Thyroid gland (tissue), 4 donors: ENCODE measurements at regions not wholly inside any gene's neighbourhood (a gene's known extent, or its start where the extent isn't known, plus 50 kb on each side); places are given as distances from the start of the nearest gene placed in this dataset.

Experiments used
- DNase-seq, 2 donors: peaks; one replicate each; pipeline ENCODE4 v3.0.0-alpha.2; 2019
- H3K27ac ChIP-seq, 3 donors: fragments of 200-600 bp; sonication (generic); 1 replicate in 2 of 3; 2 replicates in 1 of 3; pipeline ENCODE4 v1.5.1; 2016 to 2019; ENCODE audit warnings: mild to moderate bottlenecking in 1 of 3, moderate library complexity in 1 of 3
- H3K27me3 ChIP-seq: fragments of 200-600 bp; sonication (generic); one replicate; pipeline ENCODE4 v1.5.1; 2019
- H3K36me3 ChIP-seq, 2 donors: fragments of 200-600 bp; sonication (generic); one replicate each; pipeline ENCODE4 v1.5.1; 2016 to 2019
- H3K4me1 ChIP-seq, 2 donors: fragments of 200-600 bp; sonication (generic); one replicate each; pipeline ENCODE4 v1.5.1; 2017 to 2019
- H3K4me3 ChIP-seq, 3 donors: fragments of 200-600 bp; sonication (generic); replicated peaks in 1 of 3; 1 replicate in 2 of 3; 2 replicates in 1 of 3; pipeline ENCODE4 v1.5.1; 2016; ENCODE audit warnings: mild to moderate bottlenecking in 1 of 3
- H3K9me3 ChIP-seq: fragments of 200-600 bp; sonication (generic); one replicate; pipeline ENCODE4 v1.5.1; 2017
- POLR2A ChIP-seq, 2 donors: fragments of 450-650 bp; IDR thresholded peaks; one replicate each; pipeline ENCODE4 v1.6.1; 2017; ENCODE audit warnings: antibody characterized with exemption in 2 of 2, mild to moderate bottlenecking in 2 of 2, moderate library complexity in 1 of 2
- WGBS, 2 donors: methylation state at CpG; one replicate each; pipeline ENCODE4 v1.1.5; 2017; 5-methylcytosine and 5-hydroxymethylcytosine counted together
- intact Hi-C: fragments of 100-400 bp; cut with DNase I; formaldehyde crosslinking; loops from one replicate; pipeline ENCODE4 v1.15.1; 2023
- TF ChIP-seq, protein P1 (sequence below), 6 experiments: fragments of 200-600 bp in 3 of 6; fragments of 450-650 bp in 3 of 6; sonication (generic) in 3 of 6; IDR thresholded peaks; one replicate each; pipeline ENCODE4 v1.5.1; 2016 to 2019; ENCODE audit warnings: antibody characterized with exemption in 6 of 6, mild to moderate bottlenecking in 2 of 6, inconsistent platforms in 1 of 6, moderate library complexity in 1 of 6

DNA sequence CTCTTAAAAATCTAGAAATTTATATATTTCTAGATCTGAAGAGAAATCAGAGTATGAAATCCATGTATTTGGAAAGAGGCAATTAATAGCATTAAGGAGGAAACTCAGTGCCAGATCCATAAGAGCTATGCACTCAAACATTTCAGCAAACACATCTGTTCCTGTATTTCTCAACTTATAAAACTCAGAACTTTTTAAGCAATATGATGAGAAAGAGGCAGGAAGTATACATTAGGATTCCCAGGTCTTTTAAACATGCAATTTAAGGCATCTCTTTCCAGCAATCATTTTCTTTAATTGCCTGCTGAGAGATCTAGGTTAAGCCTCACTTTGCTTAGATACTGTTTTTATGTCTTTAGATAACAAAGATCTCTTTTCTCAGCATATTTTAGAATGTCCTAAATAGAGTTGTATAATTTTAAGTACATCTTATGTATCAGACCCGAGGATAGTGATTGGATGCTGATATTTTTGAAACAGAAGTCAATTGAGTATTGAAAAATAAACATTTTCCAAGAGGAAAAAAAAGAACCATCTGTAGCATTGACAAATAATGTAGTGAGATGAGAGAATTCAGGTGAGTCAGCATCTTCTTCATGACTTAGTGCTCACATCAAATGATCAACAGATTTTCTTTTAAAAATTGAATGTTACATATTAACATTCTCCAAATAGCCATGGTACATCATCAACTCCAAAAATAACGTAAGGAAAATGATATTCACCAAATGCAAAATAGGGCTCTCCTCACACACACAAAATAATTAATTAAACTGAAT is 461.4 kb upstream of the NOX3 start:
- intact Hi-C loops: no loop called here
- no peaks in the 10 kb centered on the region for H3K36me3 ChIP-seq
- no peak for DNase-seq
- no peak overlapping the region for H3K27ac ChIP-seq
- no peaks in the 10 kb centered on the region for H3K9me3 ChIP-seq
- TF ChIP-seq, protein P1, sequence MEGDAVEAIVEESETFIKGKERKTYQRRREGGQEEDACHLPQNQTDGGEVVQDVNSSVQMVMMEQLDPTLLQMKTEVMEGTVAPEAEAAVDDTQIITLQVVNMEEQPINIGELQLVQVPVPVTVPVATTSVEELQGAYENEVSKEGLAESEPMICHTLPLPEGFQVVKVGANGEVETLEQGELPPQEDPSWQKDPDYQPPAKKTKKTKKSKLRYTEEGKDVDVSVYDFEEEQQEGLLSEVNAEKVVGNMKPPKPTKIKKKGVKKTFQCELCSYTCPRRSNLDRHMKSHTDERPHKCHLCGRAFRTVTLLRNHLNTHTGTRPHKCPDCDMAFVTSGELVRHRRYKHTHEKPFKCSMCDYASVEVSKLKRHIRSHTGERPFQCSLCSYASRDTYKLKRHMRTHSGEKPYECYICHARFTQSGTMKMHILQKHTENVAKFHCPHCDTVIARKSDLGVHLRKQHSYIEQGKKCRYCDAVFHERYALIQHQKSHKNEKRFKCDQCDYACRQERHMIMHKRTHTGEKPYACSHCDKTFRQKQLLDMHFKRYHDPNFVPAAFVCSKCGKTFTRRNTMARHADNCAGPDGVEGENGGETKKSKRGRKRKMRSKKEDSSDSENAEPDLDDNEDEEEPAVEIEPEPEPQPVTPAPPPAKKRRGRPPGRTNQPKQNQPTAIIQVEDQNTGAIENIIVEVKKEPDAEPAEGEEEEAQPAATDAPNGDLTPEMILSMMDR (IDR thresholded peaks at IDR 0.05): no peak
- TF ChIP-seq POLR2A (IDR thresholded peaks at IDR 0.05): no peak
- H3K27me3 ChIP-seq: no peaks in the 10 kb centered on the region
- WGBS, 2 donors: 79 to 90% methylated on average over 2 of the region's 2 CpGs
- no peak overlapping the region for H3K4me3 ChIP-seq
- no peaks in the 10 kb centered on the region for H3K4me1 ChIP-seq

- no peaks in the 10 kb centered on the region for H3K9me3 ChIP-seq
- intact Hi-C loops: no loop called here
- 63% methylated on average over 1 of the region's 1 CpG for WGBS, 2 donors
- no peaks in the 10 kb centered on the region for H3K4me1 ChIP-seq
- no peak overlapping the region for H3K27ac ChIP-seq
- DNase-seq: no peak
- no peak for TF ChIP-seq POLR2A (IDR thresholded peaks at IDR 0.05)
- TF ChIP-seq, protein P1 (IDR thresholded peaks at IDR 0.05): no peak
- no peak overlapping the region for H3K4me3 ChIP-seq
- H3K36me3 ChIP-seq: no peaks in the 10 kb centered on the region
- no peaks in the 10 kb centered on the region for H3K27me3 ChIP-seq
Measured at GRCh38 chr6:155915651-155916050, 460.0 kb upstream of the NOX3 start.

DNA sequence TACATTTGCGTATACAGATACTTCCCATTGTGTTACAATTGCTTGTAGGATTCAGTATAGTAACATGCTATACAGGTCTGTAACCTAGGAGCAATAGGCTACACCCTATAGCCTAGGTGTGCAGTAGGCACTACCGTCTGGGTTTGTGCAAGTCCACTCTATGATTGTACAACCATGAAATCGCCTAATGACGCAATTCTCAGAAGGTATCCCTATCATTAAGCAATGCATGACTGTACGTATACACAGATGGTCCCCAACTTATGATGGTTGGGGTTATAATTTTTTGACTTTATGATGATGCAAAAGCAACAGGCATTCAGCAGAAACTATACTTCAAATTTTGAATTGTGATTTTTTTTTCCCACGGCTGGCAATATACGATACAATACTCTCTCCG is 458.2 kb upstream of the NOX3 start:
- 94 to 95% methylated on average over 8 of the region's 8 CpGs for WGBS, 2 donors

GRCh38 chr6:155909710-155910109 is 454.1 kb upstream of the NOX3 start:
- H3K36me3 ChIP-seq: no peaks in the 10 kb centered on the region
- intact Hi-C loops: no loop called here
- no peaks in the 10 kb centered on the region for H3K9me3 ChIP-seq
- no peaks in the 10 kb centered on the region for H3K27me3 ChIP-seq
- no peak overlapping the region for H3K4me3 ChIP-seq
- DNase-seq: no peak
- H3K27ac ChIP-seq: no peak overlapping the region
- 65 to 79% methylated on average over 2 of the region's 2 CpGs for WGBS, 2 donors
- no peak for TF ChIP-seq POLR2A (IDR thresholded peaks at IDR 0.05)
- H3K4me1 ChIP-seq: no peaks in the 10 kb centered on the region

More for the DNA sequence above, 458.2 kb upstream of the NOX3 start:
- Histone ChIP-seq H3K27ac (no peak overlapping the region), H3K27me3 (no peaks in the 10 kb centered on the region), H3K4me3 (no peak overlapping the region), H3K9me3 (no peaks in the 10 kb centered on the region), H3K36me3 (no peaks in the 10 kb centered on the region), H3K4me1 (no peaks in the 10 kb centered on the region)
- TF ChIP-seq POLR2A (IDR thresholded peaks at IDR 0.05): no peak
- TF ChIP-seq, protein P1 (IDR thresholded peaks at IDR 0.05): no peak
- DNase-seq: no peak
- intact Hi-C loops: no loop called here

DNA sequence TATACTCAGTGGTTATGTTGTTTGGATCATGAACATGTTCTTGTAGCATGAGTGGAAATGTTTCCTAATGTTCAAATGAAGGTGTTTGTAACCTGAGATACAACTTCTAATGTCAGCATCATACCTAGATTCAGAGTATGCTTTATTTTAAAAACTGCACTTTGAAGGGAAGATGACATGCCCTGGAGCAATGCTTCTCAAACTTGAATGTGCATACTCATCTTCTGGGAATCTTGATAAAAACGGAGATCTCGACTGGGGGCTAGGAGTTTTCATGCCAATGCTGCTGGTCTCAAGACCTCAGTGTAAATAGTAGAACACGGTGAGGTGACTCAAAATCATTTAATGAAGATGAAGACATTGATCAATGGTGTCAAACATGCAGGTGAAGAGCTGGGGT is 440.0 kb upstream of the NOX3 start:
- 87 to 90% methylated on average over 3 of the region's 3 CpGs for WGBS, 2 donors
- intact Hi-C loops: no loop called here

More for the DNA sequence above, 440.0 kb upstream of the NOX3 start:
- H3K4me3 ChIP-seq: no peak overlapping the region
- H3K9me3 ChIP-seq: no peaks in the 10 kb centered on the region
- H3K27me3 ChIP-seq: no peaks in the 10 kb centered on the region
- no peak overlapping the region for H3K27ac ChIP-seq
- no peak for DNase-seq
- TF ChIP-seq, protein P1 (IDR thresholded peaks at IDR 0.05): no peak
- no peak for TF ChIP-seq POLR2A (IDR thresholded peaks at IDR 0.05)
- no peaks in the 10 kb centered on the region for H3K4me1 ChIP-seq
- no peaks in the 10 kb centered on the region for H3K36me3 ChIP-seq
